Endodermal cell (in vitro differentiated cells): ENCODE measurements at regions not wholly inside any gene's neighbourhood (a gene's known extent, or its start where the extent isn't known, plus 50 kb on each side); places are given as distances from the start of the nearest gene placed in this dataset.
"Not testable (repeated sequence)": the region's sequence is repeated elsewhere in the genome, so short reads cannot be mapped to it uniquely, and the experiment has no call there.

ENCODE experiments used
- DNase-seq: peaks from one replicate; pipeline ENCODE4 v3.0.0-alpha.2; 2017
- H3K27ac ChIP-seq: 2 replicates; pipeline ENCODE4 v1.5.1; 2013; ENCODE audit warnings: mild to moderate bottlenecking, low read depth, low read length, moderate library complexity
- H3K27me3 ChIP-seq: 2 replicates; pipeline ENCODE4 v1.6.1; 2013; ENCODE audit warnings: mild to moderate bottlenecking, low read length, moderate library complexity; ENCODE audit not compliant: insufficient read depth, control insufficient read depth, poor library complexity, severe bottlenecking
- H3K36me3 ChIP-seq: 2 replicates; pipeline ENCODE4 v1.7.0; 2013; ENCODE audit warnings: mild to moderate bottlenecking, low read length, moderate library complexity; ENCODE audit not compliant: control insufficient read depth, insufficient read depth
- H3K4me1 ChIP-seq: one replicate; pipeline ENCODE4 v1.7.0; 2013; ENCODE audit warnings: low read length; ENCODE audit not compliant: control insufficient read depth, insufficient read depth
- H3K4me3 ChIP-seq: 2 replicates; pipeline ENCODE4 v1.5.1; 2013; ENCODE audit warnings: mild to moderate bottlenecking, low read length, moderate library complexity
- H3K9ac ChIP-seq: 2 replicates; pipeline ENCODE4 v1.6.1; 2013; ENCODE audit warnings: mild to moderate bottlenecking, low read length, moderate library complexity; ENCODE audit not compliant: poor library complexity, severe bottlenecking; ENCODE audit errors: extremely low read depth
- H3K9me3 ChIP-seq: 2 replicates; pipeline ENCODE4 v1.6.1; 2013; ENCODE audit warnings: mild to moderate bottlenecking, low read length, moderate library complexity; ENCODE audit not compliant: control insufficient read depth
- H3K27ac Mint-ChIP-seq: 2 replicates; pipeline ENCODE4 v1.8.0; 2020; ENCODE audit warnings: mixed read lengths
- H3K27me3 Mint-ChIP-seq: 2 replicates; pipeline ENCODE4 v1.8.0; 2021; ENCODE audit warnings: mild to moderate bottlenecking, mixed read lengths; ENCODE audit not compliant: insufficient read depth
- H3K36me3 Mint-ChIP-seq: 2 replicates; pipeline ENCODE4 v1.8.0; 2020; ENCODE audit warnings: low read depth, mixed read lengths
- H3K4me1 Mint-ChIP-seq: 2 replicates; pipeline ENCODE4 v1.8.0; 2020; ENCODE audit warnings: mixed read lengths
- H3K4me3 Mint-ChIP-seq: 2 replicates; pipeline ENCODE4 v1.8.0; 2020; ENCODE audit warnings: mild to moderate bottlenecking, moderate library complexity, mixed read lengths
- H3K9me3 Mint-ChIP-seq: 2 replicates; pipeline ENCODE4 v1.8.0; 2020; ENCODE audit warnings: mild to moderate bottlenecking, mixed read lengths
- CTCF ChIP-seq: fragments of 200-600 bp; sonication (generic); conservative IDR thresholded peaks from 2 replicates; pipeline ENCODE4 v1.5.0; 2021; ENCODE audit warnings: antibody characterized with exemption, mild to moderate bottlenecking
- WGBS, 2 experiments: methylation state at CpG; one replicate each; pipeline versions ENCODE4 v1.1.5 to v1.1.7; 2013; ENCODE audit warnings: missing lambda C conversion rate in 2 of 2, mixed read lengths in 1 of 2; ENCODE audit not compliant: insufficient coverage in 1 of 2, insufficient read length in 1 of 2; 5-methylcytosine and 5-hydroxymethylcytosine counted together

GRCh38 chr3:31096661-31097395, 202.4 kb upstream of the GADL1 start:
- no peaks in the 10 kb centered on the region for H3K9me3 Mint-ChIP-seq

GRCh38 chr3:31100519-31100918, 206.1 kb upstream of the GADL1 start:
- H3K9me3 Mint-ChIP-seq, result peaks cover 14% of the 10 kb centered on the region
- no peak overlapping the region for H3K9ac ChIP-seq
- peaks cover 11% of the 10 kb centered on the region for H3K9me3 ChIP-seq
- H3K4me3 ChIP-seq, result no peak overlapping the region
- DNase-seq, result no peak
- H3K27me3 ChIP-seq, result no peaks in the 10 kb centered on the region
- no peaks in the 10 kb centered on the region for H3K36me3 ChIP-seq
- no peak for TF ChIP-seq CTCF
- H3K4me1 Mint-ChIP-seq, result peaks cover 10% of the 10 kb centered on the region
- H3K36me3 Mint-ChIP-seq, result no peaks in the 10 kb centered on the region
- peaks cover 2% of the 10 kb centered on the region for H3K27me3 Mint-ChIP-seq
- no peak overlapping the region for H3K27ac ChIP-seq
- no CpG with 5 or more reads among the region's 1 CpG for WGBS, 2 experiments
- peaks cover 5% of the 10 kb centered on the region for H3K4me1 ChIP-seq
- H3K27ac Mint-ChIP-seq, result no peak overlapping the region
- H3K4me3 Mint-ChIP-seq, result no peak overlapping the region

More at GRCh38 chr3:31096661-31097395, 202.4 kb upstream of the GADL1 start:
- 92 to 94% methylated on average over 3 to 5 of the region's 5 CpGs for WGBS, 2 experiments
- no peak for TF ChIP-seq CTCF
- no peaks in the 10 kb centered on the region for H3K4me1 ChIP-seq
- Mint-ChIP-seq H3K4me1 (peaks cover 17% of the 10 kb centered on the region), H3K36me3 (no peaks in the 10 kb centered on the region), H3K27ac (no peak overlapping the region), H3K4me3 (no peak overlapping the region), H3K27me3 (peaks cover 4% of the 10 kb centered on the region)
- peaks cover 2% of the 10 kb centered on the region for H3K9me3 ChIP-seq
- no peak for DNase-seq
- no peak overlapping the region for H3K4me3 ChIP-seq
- no peaks in the 10 kb centered on the region for H3K36me3 ChIP-seq
- H3K27me3 ChIP-seq, result no peaks in the 10 kb centered on the region
- no peak overlapping the region for H3K9ac ChIP-seq
- no peak overlapping the region for H3K27ac ChIP-seq

GRCh38 chr3:31101285-31101684, 206.8 kb upstream of the GADL1 start:
- peaks cover 14% of the 10 kb centered on the region for H3K9me3 Mint-ChIP-seq
- H3K36me3 ChIP-seq, H3K27ac Mint-ChIP-seq, H3K4me1 Mint-ChIP-seq, H3K4me3 ChIP-seq, H3K4me3 Mint-ChIP-seq, H3K27me3 Mint-ChIP-seq, H3K27me3 ChIP-seq, H3K9ac ChIP-seq, DNase-seq, H3K4me1 ChIP-seq, H3K36me3 Mint-ChIP-seq, H3K27ac ChIP-seq: not testable (repeated sequence)
- WGBS, 2 experiments, result 73 to 82% methylated on average over 1 of the region's 1 CpG
- H3K9me3 ChIP-seq, result peaks cover 11% of the 10 kb centered on the region
